ENCODE measurements at regions not wholly inside any gene's neighbourhood (a gene's known extent, or its start where the extent isn't known, plus 50 kb on each side); places are given as distances from the start of the nearest gene placed in this dataset.

GRCh38 chr2:2716771-2717170 lies 385.7 kb upstream of the MYT1L start:
- Histone ChIP-seq H3K4me3 (ENCODE audit: low read depth, low read length) (no peak overlapping the region), H3K27me3 (ENCODE audit: insufficient read depth, low read depth, severe bottlenecking) (no peaks in the 10 kb centered on the region), H3K36me3 (no peaks in the 10 kb centered on the region), H3K9me3 (ENCODE audit: severe bottlenecking) (no peaks in the 10 kb centered on the region), H3K27ac (no peak overlapping the region)
- DNase-seq = no peak
- TF ChIP-seq, protein P1, sequence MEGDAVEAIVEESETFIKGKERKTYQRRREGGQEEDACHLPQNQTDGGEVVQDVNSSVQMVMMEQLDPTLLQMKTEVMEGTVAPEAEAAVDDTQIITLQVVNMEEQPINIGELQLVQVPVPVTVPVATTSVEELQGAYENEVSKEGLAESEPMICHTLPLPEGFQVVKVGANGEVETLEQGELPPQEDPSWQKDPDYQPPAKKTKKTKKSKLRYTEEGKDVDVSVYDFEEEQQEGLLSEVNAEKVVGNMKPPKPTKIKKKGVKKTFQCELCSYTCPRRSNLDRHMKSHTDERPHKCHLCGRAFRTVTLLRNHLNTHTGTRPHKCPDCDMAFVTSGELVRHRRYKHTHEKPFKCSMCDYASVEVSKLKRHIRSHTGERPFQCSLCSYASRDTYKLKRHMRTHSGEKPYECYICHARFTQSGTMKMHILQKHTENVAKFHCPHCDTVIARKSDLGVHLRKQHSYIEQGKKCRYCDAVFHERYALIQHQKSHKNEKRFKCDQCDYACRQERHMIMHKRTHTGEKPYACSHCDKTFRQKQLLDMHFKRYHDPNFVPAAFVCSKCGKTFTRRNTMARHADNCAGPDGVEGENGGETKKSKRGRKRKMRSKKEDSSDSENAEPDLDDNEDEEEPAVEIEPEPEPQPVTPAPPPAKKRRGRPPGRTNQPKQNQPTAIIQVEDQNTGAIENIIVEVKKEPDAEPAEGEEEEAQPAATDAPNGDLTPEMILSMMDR (IDR thresholded peaks at IDR 0.05; ENCODE audit: low read depth, low read length) = no peak

DNA sequence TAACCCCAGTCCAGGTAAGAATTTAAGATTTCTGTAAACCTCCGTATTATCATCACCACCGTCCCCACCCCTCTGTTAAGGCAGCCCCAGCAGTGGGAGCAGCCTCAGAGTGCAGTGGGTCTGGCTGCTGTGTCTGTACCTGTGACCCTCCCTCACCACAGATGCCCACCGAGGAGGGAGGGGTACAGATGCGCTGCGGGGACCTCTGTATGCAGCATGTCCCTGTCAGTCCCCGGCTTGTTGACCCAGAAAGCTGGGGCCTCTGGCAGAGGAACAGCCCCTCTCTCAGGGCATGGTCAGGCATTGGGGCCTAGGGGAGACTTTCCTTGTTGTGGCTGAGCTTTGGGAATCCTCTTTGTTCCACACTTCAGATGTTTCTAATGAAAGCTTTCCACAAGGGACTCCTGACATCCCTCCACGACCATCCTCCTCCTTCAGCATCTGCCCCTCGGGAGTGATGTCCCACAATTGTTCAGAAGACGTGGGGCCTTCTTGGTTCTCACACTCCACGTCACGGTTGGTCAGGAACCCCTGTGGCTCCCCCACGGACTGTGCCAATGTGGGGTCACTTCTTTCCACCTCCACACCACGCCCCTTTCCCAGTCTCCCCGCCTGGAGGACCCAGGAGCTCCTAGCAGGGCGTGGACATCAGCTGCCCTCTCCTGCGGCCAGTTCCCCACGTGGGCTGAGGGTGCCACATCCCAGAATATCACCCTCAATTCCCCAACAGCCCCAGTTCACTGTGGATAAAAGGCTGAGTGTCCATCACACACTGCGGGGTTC lies 384.2 kb upstream of the MYT1L start:
- H3K27ac ChIP-seq = no peak overlapping the region
- no peaks in the 10 kb centered on the region for H3K9me3 ChIP-seq (ENCODE audit: severe bottlenecking)
- H3K36me3 ChIP-seq = no peaks in the 10 kb centered on the region
- H3K27me3 ChIP-seq (ENCODE audit: insufficient read depth, low read depth, severe bottlenecking) = no peaks in the 10 kb centered on the region
- TF ChIP-seq, protein P1 (IDR thresholded peaks at IDR 0.05; ENCODE audit: low read depth, low read length) = no peak
- no peak for DNase-seq
- H3K4me3 ChIP-seq (ENCODE audit: low read depth, low read length) = no peak overlapping the region

- Histone ChIP-seq H3K27me3 (ENCODE audit: insufficient read depth, low read depth, severe bottlenecking) (no peaks in the 10 kb centered on the region), H3K36me3 (no peaks in the 10 kb centered on the region), H3K4me3 (ENCODE audit: low read depth, low read length) (no peak overlapping the region), H3K9me3 (ENCODE audit: severe bottlenecking) (no peaks in the 10 kb centered on the region), H3K27ac (no peak overlapping the region)
- TF ChIP-seq, protein P1 (IDR thresholded peaks at IDR 0.05; ENCODE audit: low read depth, low read length) = no peak
- DNase-seq = no peak
Measured at GRCh38 chr2:2714408-2714807, 383.3 kb upstream of the MYT1L start.

DNA sequence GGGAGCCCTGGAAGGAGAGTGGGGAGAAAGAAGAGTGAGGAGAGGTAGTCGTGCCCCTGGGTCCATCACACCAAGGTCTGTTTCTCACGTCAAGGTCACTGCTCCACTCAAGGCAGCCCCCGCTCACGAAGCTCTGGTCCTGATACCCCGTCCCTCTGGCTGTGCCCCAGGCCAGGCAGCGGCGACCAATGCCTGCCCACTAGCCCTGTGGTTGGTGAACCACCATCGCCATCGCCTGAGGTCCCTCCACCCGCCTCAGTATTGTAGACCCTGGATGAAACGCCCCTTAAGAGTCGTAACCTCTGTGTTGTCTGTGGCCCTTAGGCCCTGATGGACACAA lies 378.3 kb upstream of the MYT1L start:
- no peaks in the 10 kb centered on the region for H3K27me3 ChIP-seq (ENCODE audit: insufficient read depth, low read depth, severe bottlenecking)
- no peak for DNase-seq
- H3K9me3 ChIP-seq (ENCODE audit: severe bottlenecking) = no peaks in the 10 kb centered on the region
- H3K27ac ChIP-seq = no peak overlapping the region
- H3K4me3 ChIP-seq (ENCODE audit: low read depth, low read length) = no peak overlapping the region
- no peaks in the 10 kb centered on the region for H3K36me3 ChIP-seq
- TF ChIP-seq, protein P1 (IDR thresholded peaks at IDR 0.05; ENCODE audit: low read depth, low read length) = no peak

DNA sequence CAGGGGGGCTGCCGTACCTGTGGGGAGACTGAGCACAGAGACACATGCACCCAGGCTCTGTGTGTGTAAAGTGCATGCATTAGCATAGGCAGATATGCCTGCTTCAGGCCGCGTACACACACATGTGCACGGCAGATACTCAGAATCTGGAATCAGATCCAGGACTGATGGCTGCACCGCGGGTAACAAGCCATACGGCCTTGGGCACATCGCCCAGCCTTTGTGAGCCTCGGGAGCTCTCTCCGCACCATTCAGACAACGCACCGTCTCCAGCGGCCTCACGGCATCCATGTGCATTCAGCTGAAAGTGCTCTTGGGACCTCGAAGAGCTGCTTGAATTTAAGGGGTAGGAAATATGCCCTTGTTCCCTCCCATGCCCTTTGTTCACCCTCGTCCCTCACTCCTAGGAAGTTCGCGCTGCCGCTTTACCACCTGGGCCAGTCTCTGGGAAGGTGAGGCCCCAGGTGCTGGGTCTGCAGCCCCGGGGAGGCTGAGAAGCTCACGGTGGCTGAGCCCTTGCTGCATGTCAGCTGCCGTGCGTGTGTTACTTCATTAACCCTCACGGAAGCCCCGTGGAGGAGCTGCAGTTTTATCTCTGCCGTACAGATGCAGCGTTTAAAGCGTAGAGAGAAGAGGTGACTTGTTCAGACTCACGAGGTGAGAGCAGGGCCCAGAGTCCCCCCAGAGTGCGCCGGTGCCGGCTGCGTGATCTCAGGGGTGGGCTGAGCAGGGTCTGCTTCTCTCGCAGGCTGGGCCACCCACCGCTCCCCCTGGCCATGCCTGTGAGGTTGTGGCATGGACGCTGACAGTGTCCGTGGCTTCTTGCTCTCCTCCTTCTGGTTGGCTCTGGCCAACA lies 377.7 kb upstream of the MYT1L start:
- TF ChIP-seq, protein P1 (IDR thresholded peaks at IDR 0.05; ENCODE audit: low read depth, low read length) = no peak
- no peak overlapping the region for H3K27ac ChIP-seq
- H3K27me3 ChIP-seq (ENCODE audit: insufficient read depth, low read depth, severe bottlenecking) = no peaks in the 10 kb centered on the region
- H3K36me3 ChIP-seq = no peaks in the 10 kb centered on the region
- no peaks in the 10 kb centered on the region for H3K9me3 ChIP-seq (ENCODE audit: severe bottlenecking)
- no peak overlapping the region for H3K4me3 ChIP-seq (ENCODE audit: low read depth, low read length)
- no peak for DNase-seq

Measured in WERI-Rb-1 (cell line).